NCI-H748 (cell line): ENCODE measurements at regions not wholly inside any gene's neighbourhood (a gene's known extent, or its start where the extent isn't known, plus 50 kb on each side); places are given as distances from the start of the nearest gene placed in this dataset.
A peak's percentile ranks its signal among the peaks of the same experiment; 100 is the strongest.

Source experiments
- DNase-seq: peaks from one replicate; lab custom pipeline; 2025; ENCODE audit not compliant: unreplicated experiment; lab: John Stamatoyannopoulos, UW

GRCh38 chr21:41633627-41634026 lies 125.7 kb upstream of the TMPRSS2 start:
- no peak for DNase-seq

GRCh38 chr21:41632748-41633475 lies 125.0 kb upstream of the TMPRSS2 start:
- no peak for DNase-seq

- peak; percentile 56 for DNase-seq
These were observed 123.9 kb upstream of the TMPRSS2 start for GRCh38 chr21:41631564-41632461.

- DNase-seq: no peak
These were observed 123.0 kb upstream of the TMPRSS2 start for GRCh38 chr21:41630917-41631316.

- no peak for DNase-seq
These were observed 122.3 kb upstream of the TMPRSS2 start for GRCh38 chr21:41630249-41630648.

GRCh38 chr21:41628256-41628655 lies 120.3 kb upstream of the TMPRSS2 start:
- DNase-seq: peak; percentile 54

- no peak for DNase-seq
These were observed 119.5 kb upstream of the TMPRSS2 start for GRCh38 chr21:41627428-41627827.

GRCh38 chr21:41626021-41626420 lies 118.1 kb upstream of the TMPRSS2 start:
- DNase-seq: no peak

GRCh38 chr21:41625428-41625827 lies 117.5 kb upstream of the TMPRSS2 start:
- DNase-seq: no peak

- no peak for DNase-seq
These were observed 116.8 kb upstream of the TMPRSS2 start for GRCh38 chr21:41624674-41625310.

GRCh38 chr21:41623945-41624344 lies 116.0 kb upstream of the TMPRSS2 start:
- DNase-seq: no peak

- DNase-seq: no peak
These were observed 115.0 kb upstream of the TMPRSS2 start for GRCh38 chr21:41622831-41623548.

- no peak for DNase-seq
These were observed 114.2 kb upstream of the TMPRSS2 start for GRCh38 chr21:41622201-41622600.

- DNase-seq: no peak
These were observed 113.6 kb upstream of the TMPRSS2 start for GRCh38 chr21:41621513-41621912.

- DNase-seq: no peak
These were observed 113.0 kb upstream of the TMPRSS2 start for GRCh38 chr21:41620982-41621381.

- no peak for DNase-seq
These were observed 112.6 kb upstream of the TMPRSS2 start for GRCh38 chr21:41620541-41620940.

GRCh38 chr21:41616031-41616591 lies 108.2 kb upstream of the TMPRSS2 start:
- no peak for DNase-seq

GRCh38 chr21:41615613-41616012 lies 107.7 kb upstream of the TMPRSS2 start:
- no peak for DNase-seq

GRCh38 chr21:41614511-41614910 lies 106.6 kb upstream of the TMPRSS2 start:
- DNase-seq: no peak

- DNase-seq: no peak
These were observed 105.6 kb upstream of the TMPRSS2 start for GRCh38 chr21:41613533-41613909.
